ENCODE measurements at regions not wholly inside any gene's neighbourhood (a gene's known extent, or its start where the extent isn't known, plus 50 kb on each side); places are given as distances from the start of the nearest gene placed in this dataset.

DNA sequence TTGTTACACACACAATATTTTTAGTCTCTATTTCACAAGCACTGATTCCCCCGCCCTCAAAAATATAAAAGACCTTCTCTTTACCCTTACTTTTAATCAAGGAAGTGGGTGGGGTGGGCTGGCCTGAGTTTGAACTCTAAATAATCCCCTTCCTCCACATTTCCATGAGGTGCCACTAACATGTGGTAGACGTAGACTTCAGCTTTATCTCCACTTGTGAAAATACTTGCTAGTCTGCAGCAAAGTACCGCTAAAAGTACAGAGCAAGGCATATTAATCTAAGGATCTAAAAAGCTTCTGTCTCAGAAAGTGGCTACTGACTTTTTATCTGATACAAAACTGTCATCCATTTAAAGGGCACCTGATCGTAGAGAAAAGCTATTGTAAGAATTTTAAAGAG is 739.6 kb upstream of the SLC10A2 start:
- TF ChIP-seq, protein P1, sequence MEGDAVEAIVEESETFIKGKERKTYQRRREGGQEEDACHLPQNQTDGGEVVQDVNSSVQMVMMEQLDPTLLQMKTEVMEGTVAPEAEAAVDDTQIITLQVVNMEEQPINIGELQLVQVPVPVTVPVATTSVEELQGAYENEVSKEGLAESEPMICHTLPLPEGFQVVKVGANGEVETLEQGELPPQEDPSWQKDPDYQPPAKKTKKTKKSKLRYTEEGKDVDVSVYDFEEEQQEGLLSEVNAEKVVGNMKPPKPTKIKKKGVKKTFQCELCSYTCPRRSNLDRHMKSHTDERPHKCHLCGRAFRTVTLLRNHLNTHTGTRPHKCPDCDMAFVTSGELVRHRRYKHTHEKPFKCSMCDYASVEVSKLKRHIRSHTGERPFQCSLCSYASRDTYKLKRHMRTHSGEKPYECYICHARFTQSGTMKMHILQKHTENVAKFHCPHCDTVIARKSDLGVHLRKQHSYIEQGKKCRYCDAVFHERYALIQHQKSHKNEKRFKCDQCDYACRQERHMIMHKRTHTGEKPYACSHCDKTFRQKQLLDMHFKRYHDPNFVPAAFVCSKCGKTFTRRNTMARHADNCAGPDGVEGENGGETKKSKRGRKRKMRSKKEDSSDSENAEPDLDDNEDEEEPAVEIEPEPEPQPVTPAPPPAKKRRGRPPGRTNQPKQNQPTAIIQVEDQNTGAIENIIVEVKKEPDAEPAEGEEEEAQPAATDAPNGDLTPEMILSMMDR (IDR thresholded peaks at IDR 0.05 in 2 of 3, conservative IDR thresholded peaks at IDR 0.05 in 1 of 3; ENCODE audit: borderline replicate concordance in 1 of 3, insufficient read depth in 1 of 3, low read depth in 2 of 3, low read length in 2 of 3), result no peak
- TF ChIP-seq POLR2A (IDR thresholded peaks at IDR 0.05; ENCODE audit: borderline replicate concordance, extremely low read depth, insufficient read depth, insufficient read length) (no peak), EGR1 (IDR thresholded peaks at IDR 0.05; ENCODE audit: low read depth) (no peak), ZNF274 (IDR thresholded peaks at IDR 0.05; ENCODE audit: low read depth, low read length) (no peak), EZH2phosphoT487 (IDR thresholded peaks at IDR 0.05; ENCODE audit: borderline replicate concordance) (no peak), RAD21 (IDR thresholded peaks at IDR 0.05; ENCODE audit: low read depth) (no peak), JUND (IDR thresholded peaks at IDR 0.05) (no peak), EZH2 (IDR thresholded peaks at IDR 0.05) (no peak)
- TF ChIP-seq, protein P2, sequence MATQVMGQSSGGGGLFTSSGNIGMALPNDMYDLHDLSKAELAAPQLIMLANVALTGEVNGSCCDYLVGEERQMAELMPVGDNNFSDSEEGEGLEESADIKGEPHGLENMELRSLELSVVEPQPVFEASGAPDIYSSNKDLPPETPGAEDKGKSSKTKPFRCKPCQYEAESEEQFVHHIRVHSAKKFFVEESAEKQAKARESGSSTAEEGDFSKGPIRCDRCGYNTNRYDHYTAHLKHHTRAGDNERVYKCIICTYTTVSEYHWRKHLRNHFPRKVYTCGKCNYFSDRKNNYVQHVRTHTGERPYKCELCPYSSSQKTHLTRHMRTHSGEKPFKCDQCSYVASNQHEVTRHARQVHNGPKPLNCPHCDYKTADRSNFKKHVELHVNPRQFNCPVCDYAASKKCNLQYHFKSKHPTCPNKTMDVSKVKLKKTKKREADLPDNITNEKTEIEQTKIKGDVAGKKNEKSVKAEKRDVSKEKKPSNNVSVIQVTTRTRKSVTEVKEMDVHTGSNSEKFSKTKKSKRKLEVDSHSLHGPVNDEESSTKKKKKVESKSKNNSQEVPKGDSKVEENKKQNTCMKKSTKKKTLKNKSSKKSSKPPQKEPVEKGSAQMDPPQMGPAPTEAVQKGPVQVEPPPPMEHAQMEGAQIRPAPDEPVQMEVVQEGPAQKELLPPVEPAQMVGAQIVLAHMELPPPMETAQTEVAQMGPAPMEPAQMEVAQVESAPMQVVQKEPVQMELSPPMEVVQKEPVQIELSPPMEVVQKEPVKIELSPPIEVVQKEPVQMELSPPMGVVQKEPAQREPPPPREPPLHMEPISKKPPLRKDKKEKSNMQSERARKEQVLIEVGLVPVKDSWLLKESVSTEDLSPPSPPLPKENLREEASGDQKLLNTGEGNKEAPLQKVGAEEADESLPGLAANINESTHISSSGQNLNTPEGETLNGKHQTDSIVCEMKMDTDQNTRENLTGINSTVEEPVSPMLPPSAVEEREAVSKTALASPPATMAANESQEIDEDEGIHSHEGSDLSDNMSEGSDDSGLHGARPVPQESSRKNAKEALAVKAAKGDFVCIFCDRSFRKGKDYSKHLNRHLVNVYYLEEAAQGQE (IDR thresholded peaks at IDR 0.05; ENCODE audit: low read depth), result no peak

Measured in HCT116 (cell line).